ENCODE measurements at regions not wholly inside any gene's neighbourhood (a gene's known extent, or its start where the extent isn't known, plus 50 kb on each side); places are given as distances from the start of the nearest gene placed in this dataset.

DNA sequence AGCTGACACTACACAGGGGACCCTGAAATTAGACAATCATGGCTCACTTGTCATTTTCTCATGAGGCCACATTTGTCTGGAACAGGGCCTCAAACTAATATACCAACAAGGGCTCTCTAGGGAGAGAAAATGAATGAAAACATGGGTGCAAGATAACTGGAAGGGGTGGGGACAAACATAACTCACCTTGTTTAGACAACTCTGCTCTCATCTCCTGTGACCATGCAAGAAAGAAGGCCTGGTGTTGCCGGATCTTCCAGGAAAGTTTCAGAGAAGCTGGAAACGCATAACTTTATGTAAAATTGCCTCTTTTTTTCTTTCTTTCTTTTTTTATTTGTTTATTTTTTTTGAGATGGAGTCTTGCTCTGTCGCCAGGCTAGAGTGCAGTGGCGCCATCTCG, 80.4 kb upstream of the SPRED2 start:
- TF ChIP-seq, protein P1, sequence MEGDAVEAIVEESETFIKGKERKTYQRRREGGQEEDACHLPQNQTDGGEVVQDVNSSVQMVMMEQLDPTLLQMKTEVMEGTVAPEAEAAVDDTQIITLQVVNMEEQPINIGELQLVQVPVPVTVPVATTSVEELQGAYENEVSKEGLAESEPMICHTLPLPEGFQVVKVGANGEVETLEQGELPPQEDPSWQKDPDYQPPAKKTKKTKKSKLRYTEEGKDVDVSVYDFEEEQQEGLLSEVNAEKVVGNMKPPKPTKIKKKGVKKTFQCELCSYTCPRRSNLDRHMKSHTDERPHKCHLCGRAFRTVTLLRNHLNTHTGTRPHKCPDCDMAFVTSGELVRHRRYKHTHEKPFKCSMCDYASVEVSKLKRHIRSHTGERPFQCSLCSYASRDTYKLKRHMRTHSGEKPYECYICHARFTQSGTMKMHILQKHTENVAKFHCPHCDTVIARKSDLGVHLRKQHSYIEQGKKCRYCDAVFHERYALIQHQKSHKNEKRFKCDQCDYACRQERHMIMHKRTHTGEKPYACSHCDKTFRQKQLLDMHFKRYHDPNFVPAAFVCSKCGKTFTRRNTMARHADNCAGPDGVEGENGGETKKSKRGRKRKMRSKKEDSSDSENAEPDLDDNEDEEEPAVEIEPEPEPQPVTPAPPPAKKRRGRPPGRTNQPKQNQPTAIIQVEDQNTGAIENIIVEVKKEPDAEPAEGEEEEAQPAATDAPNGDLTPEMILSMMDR (conservative IDR thresholded peaks at IDR 0.05; ENCODE audit: low read length) = no peak
- no peak for TF ChIP-seq EZH2phosphoT487 (IDR thresholded peaks at IDR 0.05; ENCODE audit: borderline replicate concordance)
- Histone ChIP-seq H3K4me3 (ENCODE audit: low read length, poor library complexity, severe bottlenecking) (no peak overlapping the region), H3F3A (ENCODE audit: low read depth) (no peaks in the 10 kb centered on the region), H3K4me2 (ENCODE audit: low read depth, low read length, poor library complexity, severe bottlenecking) (no peak overlapping the region), H3K9ac (ENCODE audit: low read depth, low read length, poor library complexity, severe bottlenecking) (no peak overlapping the region), H3K9me3 (ENCODE audit: insufficient read depth, low read depth, low read length) (no peaks in the 10 kb centered on the region), H4K20me1 (ENCODE audit: insufficient read depth, low read length, poor library complexity, severe bottlenecking) (no peaks in the 10 kb centered on the region), H3K36me3 (ENCODE audit: insufficient read depth, low read length) (no peaks in the 10 kb centered on the region), H2AFZ (ENCODE audit: low read length) (no peak overlapping the region), H3K4me1 (ENCODE audit: insufficient read depth, low read length, poor library complexity, severe bottlenecking) (no peaks in the 10 kb centered on the region), H3K27me3 (ENCODE audit: insufficient read depth, low read length, poor library complexity, severe bottlenecking) (no peaks in the 10 kb centered on the region), H3K79me2 (ENCODE audit: insufficient read depth, low read length) (no peaks in the 10 kb centered on the region), H3K9me2 (replicated peaks; ENCODE audit: low read depth, low read length) (no peaks in the 10 kb centered on the region)

DNA sequence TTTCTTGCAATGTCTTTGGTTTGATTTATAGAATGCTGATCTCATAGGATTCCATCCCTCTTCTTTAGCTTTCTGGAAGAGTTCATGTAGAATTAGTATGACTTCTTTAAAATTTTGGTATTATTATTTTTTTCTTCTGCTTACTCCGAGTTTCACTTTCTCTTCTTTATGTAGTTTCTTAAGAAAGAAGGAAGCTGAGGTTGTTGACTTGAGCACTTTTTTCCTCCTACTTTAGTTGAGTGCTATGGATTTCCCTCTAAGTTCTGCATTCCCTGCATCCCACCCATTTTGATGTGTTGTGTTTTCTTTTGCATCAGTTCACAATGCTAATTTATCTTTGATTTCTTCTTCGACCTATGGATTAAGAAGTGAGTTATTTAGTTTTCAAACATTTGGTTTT, 78.9 kb upstream of the SPRED2 start:
- Histone ChIP-seq H3K27me3 (ENCODE audit: insufficient read depth, low read length, poor library complexity, severe bottlenecking) (no peaks in the 10 kb centered on the region), H3K79me2 (ENCODE audit: insufficient read depth, low read length) (no peaks in the 10 kb centered on the region), H3K4me3 (ENCODE audit: low read length, poor library complexity, severe bottlenecking) (no peak overlapping the region), H3K9me3 (ENCODE audit: insufficient read depth, low read depth, low read length) (no peaks in the 10 kb centered on the region), H3K4me2 (ENCODE audit: low read depth, low read length, poor library complexity, severe bottlenecking) (no peak overlapping the region), H3K9me2 (replicated peaks; ENCODE audit: low read depth, low read length) (no peaks in the 10 kb centered on the region), H3K9ac (ENCODE audit: low read depth, low read length, poor library complexity, severe bottlenecking) (no peak overlapping the region), H2AFZ (ENCODE audit: low read length) (no peak overlapping the region), H3F3A (ENCODE audit: low read depth) (no peaks in the 10 kb centered on the region), H4K20me1 (ENCODE audit: insufficient read depth, low read length, poor library complexity, severe bottlenecking) (no peaks in the 10 kb centered on the region), H3K36me3 (ENCODE audit: insufficient read depth, low read length) (no peaks in the 10 kb centered on the region), H3K4me1 (ENCODE audit: insufficient read depth, low read length, poor library complexity, severe bottlenecking) (no peaks in the 10 kb centered on the region)
- TF ChIP-seq EZH2phosphoT487 (IDR thresholded peaks at IDR 0.05; ENCODE audit: borderline replicate concordance) = no peak
- TF ChIP-seq, protein P1 (conservative IDR thresholded peaks at IDR 0.05; ENCODE audit: low read length) = no peak

GRCh38 chr2:65508225-65508624, 75.8 kb upstream of the SPRED2 start:
- Histone ChIP-seq H3K36me3 (ENCODE audit: insufficient read depth, low read length) (no peaks in the 10 kb centered on the region), H3K9ac (ENCODE audit: low read depth, low read length, poor library complexity, severe bottlenecking) (no peak overlapping the region), H2AFZ (ENCODE audit: low read length) (no peak overlapping the region), H3K9me3 (ENCODE audit: insufficient read depth, low read depth, low read length) (no peaks in the 10 kb centered on the region), H3K79me2 (ENCODE audit: insufficient read depth, low read length) (no peaks in the 10 kb centered on the region), H3K9me2 (replicated peaks; ENCODE audit: low read depth, low read length) (no peaks in the 10 kb centered on the region), H3F3A (ENCODE audit: low read depth) (no peaks in the 10 kb centered on the region), H3K4me2 (ENCODE audit: low read depth, low read length, poor library complexity, severe bottlenecking) (no peak overlapping the region), H3K27me3 (ENCODE audit: insufficient read depth, low read length, poor library complexity, severe bottlenecking) (no peaks in the 10 kb centered on the region), H4K20me1 (ENCODE audit: insufficient read depth, low read length, poor library complexity, severe bottlenecking) (no peaks in the 10 kb centered on the region), H3K4me3 (ENCODE audit: low read length, poor library complexity, severe bottlenecking) (no peak overlapping the region), H3K4me1 (ENCODE audit: insufficient read depth, low read length, poor library complexity, severe bottlenecking) (no peaks in the 10 kb centered on the region)
- TF ChIP-seq, protein P1 (conservative IDR thresholded peaks at IDR 0.05; ENCODE audit: low read length) = no peak
- no peak for TF ChIP-seq EZH2phosphoT487 (IDR thresholded peaks at IDR 0.05; ENCODE audit: borderline replicate concordance)

Data from Loucy (cell line).